ENCODE measurements at regions not wholly inside any gene's neighbourhood (a gene's known extent, or its start where the extent isn't known, plus 50 kb on each side); places are given as distances from the start of the nearest gene placed in this dataset.

GRCh38 chrX:3968749-3969148, 255.3 kb upstream of the PRKX start:
- TF ChIP-seq POLR2A (IDR thresholded peaks at IDR 0.05; ENCODE audit: low read length) (no peak), GATA1 (IDR thresholded peaks at IDR 0.05; ENCODE audit: low read depth, low read length) (no peak)

Data from erythroblast (primary cell).